ENCODE measurements at regions not wholly inside any gene's neighbourhood (a gene's known extent, or its start where the extent isn't known, plus 50 kb on each side); places are given as distances from the start of the nearest gene placed in this dataset.

- no peak for DNase-seq (ENCODE audit: low read depth, low spot score)
Observed at GRCh38 chr17:72424505-72425117, 303.8 kb downstream of the SOX9 start.

- DNase-seq (ENCODE audit: low read depth, low spot score): no peak
Observed at GRCh38 chr17:72425133-72425793, 304.4 kb downstream of the SOX9 start.

- DNase-seq (ENCODE audit: low read depth, low spot score): no peak
Observed at GRCh38 chr17:72425794-72426168, 305.0 kb downstream of the SOX9 start.

- no peak for DNase-seq (ENCODE audit: low read depth, low spot score)
Observed at GRCh38 chr17:72426321-72426720, 305.5 kb downstream of the SOX9 start.

- no peak for DNase-seq (ENCODE audit: low read depth, low spot score)
Observed at GRCh38 chr17:72426948-72427760, 306.3 kb downstream of the SOX9 start.

- no peak for DNase-seq (ENCODE audit: low read depth, low spot score)
Observed at GRCh38 chr17:72427761-72428109, 306.9 kb downstream of the SOX9 start.

GRCh38 chr17:72429066-72429638 lies 308.3 kb downstream of the SOX9 start:
- no peak for DNase-seq (ENCODE audit: low read depth, low spot score)

GRCh38 chr17:72430611-72431432 lies 310.0 kb downstream of the SOX9 start:
- no peak for DNase-seq (ENCODE audit: low read depth, low spot score)

- no peak for DNase-seq (ENCODE audit: low read depth, low spot score)
Observed at GRCh38 chr17:72432143-72432621, 311.4 kb downstream of the SOX9 start.

- no peak for DNase-seq (ENCODE audit: low read depth, low spot score)
Observed at GRCh38 chr17:72432881-72433280, 312.1 kb downstream of the SOX9 start.

- no peak for DNase-seq (ENCODE audit: low read depth, low spot score)
Observed at GRCh38 chr17:72433797-72434196, 313.0 kb downstream of the SOX9 start.

- DNase-seq (ENCODE audit: low read depth, low spot score): no peak
Observed at GRCh38 chr17:72434581-72434980, 313.8 kb downstream of the SOX9 start.

GRCh38 chr17:72434991-72435618 lies 314.3 kb downstream of the SOX9 start:
- no peak for DNase-seq (ENCODE audit: low read depth, low spot score)

- no peak for DNase-seq (ENCODE audit: low read depth, low spot score)
Observed at GRCh38 chr17:72438783-72439182, 318.0 kb downstream of the SOX9 start.

- no peak for DNase-seq (ENCODE audit: low read depth, low spot score)
Observed at GRCh38 chr17:72439893-72440502, 319.2 kb downstream of the SOX9 start.

GRCh38 chr17:72440961-72441360 lies 320.1 kb downstream of the SOX9 start:
- no peak for DNase-seq (ENCODE audit: low read depth, low spot score)

GRCh38 chr17:72441909-72442308 lies 321.1 kb downstream of the SOX9 start:
- no peak for DNase-seq (ENCODE audit: low read depth, low spot score)

GRCh38 chr17:72444517-72445054 lies 323.8 kb downstream of the SOX9 start:
- DNase-seq (ENCODE audit: low read depth, low spot score): no peak

- DNase-seq (ENCODE audit: low read depth, low spot score): no peak
Observed at GRCh38 chr17:72445055-72445991, 324.5 kb downstream of the SOX9 start.

Data from iPS DF 19.7 (cell line).